ENCODE measurements at regions not wholly inside any gene's neighbourhood (a gene's known extent, or its start where the extent isn't known, plus 50 kb on each side); places are given as distances from the start of the nearest gene placed in this dataset.

DNA sequence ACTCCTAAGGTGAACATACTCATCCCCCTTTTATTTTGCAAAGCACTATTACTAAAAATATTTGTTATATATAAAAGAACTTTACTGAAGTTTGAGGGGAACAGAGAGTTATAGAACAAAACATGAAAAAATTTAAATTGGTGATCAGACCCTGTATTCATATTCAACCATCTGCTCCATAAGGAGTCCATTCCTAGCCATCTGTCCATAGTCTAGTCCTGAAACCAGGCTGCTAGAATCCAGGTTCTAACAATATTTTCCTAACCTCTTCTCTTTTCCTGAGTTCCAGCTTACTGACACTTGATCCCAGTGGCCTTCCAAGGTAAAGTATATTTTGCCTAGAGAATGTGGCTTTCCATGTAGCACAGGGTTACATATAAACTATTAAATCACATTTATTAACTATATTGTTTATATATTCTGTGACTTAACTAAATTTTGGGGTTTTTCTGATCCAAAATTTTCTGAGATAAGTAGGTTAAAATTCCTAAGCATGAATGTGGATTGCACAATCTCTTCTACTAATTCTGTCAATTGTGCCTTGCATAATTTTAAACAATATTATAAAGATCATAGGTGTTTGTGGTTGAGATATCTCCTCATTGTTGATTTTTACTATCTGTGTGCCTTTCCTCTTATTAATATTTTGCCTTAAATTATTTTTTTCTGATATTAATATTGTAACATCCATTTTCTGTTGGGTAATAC lies 137.6 kb upstream of the MAGI2 start:
- Histone ChIP-seq H3K36me3 (replicated peaks; ENCODE audit: control insufficient read depth, insufficient read depth, low read length) (no peaks in the 10 kb centered on the region), H3K4me3 (ENCODE audit: insufficient read depth, low read depth, low read length) (no peak overlapping the region), H3K27me3 (ENCODE audit: control insufficient read depth, insufficient read depth, low read length) (no peaks in the 10 kb centered on the region)
- DNase-seq: no peak

DNA sequence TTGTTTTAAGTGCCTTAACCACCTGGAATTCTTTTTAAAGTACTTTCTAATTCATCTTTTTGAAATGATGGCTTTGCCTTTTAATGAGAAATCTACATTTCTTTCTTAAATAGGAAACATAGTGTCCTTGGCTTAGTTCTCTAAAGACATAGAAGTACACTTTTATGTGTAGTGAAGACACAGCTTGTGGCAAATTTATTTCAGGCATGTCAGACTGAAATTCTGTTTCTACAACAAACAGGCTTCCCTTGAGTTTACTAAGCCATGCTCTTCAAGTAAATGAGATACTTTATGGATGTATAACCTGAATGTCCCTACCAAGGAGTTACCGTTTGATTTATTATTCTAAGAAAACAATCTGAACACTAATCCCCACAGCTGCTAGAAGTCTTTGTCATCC lies 136.9 kb upstream of the MAGI2 start:
- H3K36me3 ChIP-seq (replicated peaks; ENCODE audit: control insufficient read depth, insufficient read depth, low read length): no peaks in the 10 kb centered on the region
- no peak overlapping the region for H3K4me3 ChIP-seq (ENCODE audit: insufficient read depth, low read depth, low read length)
- no peaks in the 10 kb centered on the region for H3K27me3 ChIP-seq (ENCODE audit: control insufficient read depth, insufficient read depth, low read length)
- DNase-seq: no peak

DNA sequence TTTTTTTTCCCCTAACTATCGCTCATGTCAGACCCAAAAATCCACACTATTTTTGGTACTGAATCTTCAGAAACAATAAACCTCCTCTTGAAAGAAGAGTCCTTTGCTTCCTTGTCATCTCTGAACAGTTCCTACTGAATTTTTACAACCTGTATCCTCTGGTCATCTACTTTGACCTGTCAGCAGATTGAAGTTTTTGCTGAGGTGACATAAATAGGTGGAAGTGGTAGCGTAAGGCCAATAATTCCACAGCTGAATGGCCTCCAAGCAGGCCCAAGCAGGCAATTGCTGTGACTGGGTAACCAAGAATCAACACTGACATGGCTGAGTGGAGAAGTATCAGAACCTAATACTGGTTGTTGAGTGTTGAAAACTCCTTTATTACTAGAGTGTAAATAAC lies 117.4 kb upstream of the MAGI2 start:
- DNase-seq: no peak
- Histone ChIP-seq H3K36me3 (replicated peaks; ENCODE audit: control insufficient read depth, insufficient read depth, low read length) (no peaks in the 10 kb centered on the region), H3K4me3 (ENCODE audit: insufficient read depth, low read depth, low read length) (no peak overlapping the region), H3K27me3 (ENCODE audit: control insufficient read depth, insufficient read depth, low read length) (no peaks in the 10 kb centered on the region)

DNA sequence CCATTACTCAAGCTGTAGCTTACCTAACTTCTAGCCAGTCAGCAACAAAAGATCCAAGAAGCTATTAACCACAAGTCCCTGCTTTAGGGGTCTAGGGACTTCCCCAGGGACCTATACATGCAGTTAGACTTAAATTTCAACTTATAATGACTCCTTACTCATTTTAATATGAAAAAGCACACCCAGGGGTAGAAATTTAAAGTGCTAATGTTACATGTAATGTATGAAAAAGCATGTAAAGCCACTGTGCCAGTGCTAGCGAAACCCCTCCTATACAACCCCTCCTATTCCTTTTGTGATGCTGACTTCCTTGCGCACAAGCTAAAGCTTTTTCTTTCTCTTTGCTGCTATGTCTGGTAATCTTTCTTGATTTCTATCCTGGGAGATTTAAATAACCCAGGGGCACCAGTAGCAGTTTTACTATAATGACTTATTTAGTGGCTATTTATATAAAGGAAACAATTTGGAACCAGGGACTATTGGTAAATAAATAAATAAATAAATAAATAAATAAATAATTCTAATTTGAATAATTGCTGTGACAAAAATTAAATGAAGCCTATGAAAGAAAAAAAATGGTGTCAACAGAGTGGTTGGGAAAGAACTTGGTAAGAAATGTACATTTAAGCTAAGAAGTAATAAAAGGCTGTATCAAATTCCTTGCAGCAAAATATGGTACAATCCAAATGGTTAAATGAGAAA lies 110.5 kb upstream of the MAGI2 start:
- no peaks in the 10 kb centered on the region for H3K36me3 ChIP-seq (replicated peaks; ENCODE audit: control insufficient read depth, insufficient read depth, low read length)
- DNase-seq: no peak
- H3K27me3 ChIP-seq (ENCODE audit: control insufficient read depth, insufficient read depth, low read length): no peaks in the 10 kb centered on the region
- no peak overlapping the region for H3K4me3 ChIP-seq (ENCODE audit: insufficient read depth, low read depth, low read length)

DNA sequence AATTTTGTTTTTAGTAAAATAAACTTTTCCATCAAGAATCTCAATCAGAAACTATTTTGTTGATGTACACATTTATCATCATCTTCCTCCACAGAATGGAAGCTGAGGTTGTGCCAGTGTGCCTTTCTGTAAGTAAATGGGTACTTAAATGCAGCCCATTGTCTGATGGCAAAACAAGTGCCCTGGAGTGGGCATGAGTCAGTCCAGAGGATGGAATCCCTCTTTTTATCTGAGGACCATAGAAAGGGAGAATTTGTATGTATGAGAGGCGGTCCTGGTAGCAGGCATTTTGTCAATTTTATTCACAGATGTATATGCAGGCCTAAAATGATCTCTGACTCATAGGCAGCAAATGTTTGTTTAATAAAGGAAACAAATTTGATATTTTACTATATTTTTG lies 102.1 kb upstream of the MAGI2 start:
- Histone ChIP-seq H3K27me3 (ENCODE audit: control insufficient read depth, insufficient read depth, low read length) (no peaks in the 10 kb centered on the region), H3K4me3 (ENCODE audit: insufficient read depth, low read depth, low read length) (no peak overlapping the region), H3K36me3 (replicated peaks; ENCODE audit: control insufficient read depth, insufficient read depth, low read length) (no peaks in the 10 kb centered on the region)
- DNase-seq: no peak

DNA sequence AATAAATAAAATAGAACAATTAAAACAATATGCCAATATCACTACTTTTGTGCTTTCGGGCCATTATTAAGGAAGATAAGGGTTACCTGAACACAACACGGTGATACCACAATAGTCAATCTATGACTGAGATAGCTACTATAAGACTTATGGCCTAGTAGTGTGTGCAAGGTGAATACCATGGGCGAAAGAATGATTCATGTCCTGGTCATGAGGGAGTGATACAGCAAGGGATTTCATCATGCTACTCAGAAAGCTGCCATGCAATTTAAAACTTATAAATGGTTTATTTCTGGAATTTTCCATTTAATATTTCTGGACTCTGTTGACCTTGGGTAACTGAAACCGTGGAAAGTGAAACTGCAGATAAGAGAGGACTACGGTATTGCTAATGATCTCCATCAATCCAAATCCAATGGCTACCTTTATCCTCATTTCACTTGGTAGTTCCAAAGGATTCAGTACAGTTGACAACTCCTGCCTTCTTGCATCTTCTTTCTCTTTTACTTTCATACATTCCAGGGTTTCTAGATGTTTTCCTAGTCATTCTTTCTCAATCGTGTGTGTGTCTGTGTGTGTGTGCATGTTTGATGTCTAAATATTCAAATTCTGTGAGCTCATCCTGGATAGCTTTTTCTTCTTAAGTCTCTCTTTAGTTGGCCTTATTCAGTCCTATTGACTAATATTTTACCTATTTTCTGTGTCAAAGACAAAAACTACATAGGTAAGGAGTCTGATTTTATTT lies 100.5 kb upstream of the MAGI2 start:
- DNase-seq: no peak
- H3K4me3 ChIP-seq (ENCODE audit: insufficient read depth, low read depth, low read length): no peak overlapping the region
- H3K36me3 ChIP-seq (replicated peaks; ENCODE audit: control insufficient read depth, insufficient read depth, low read length): no peaks in the 10 kb centered on the region

DNA sequence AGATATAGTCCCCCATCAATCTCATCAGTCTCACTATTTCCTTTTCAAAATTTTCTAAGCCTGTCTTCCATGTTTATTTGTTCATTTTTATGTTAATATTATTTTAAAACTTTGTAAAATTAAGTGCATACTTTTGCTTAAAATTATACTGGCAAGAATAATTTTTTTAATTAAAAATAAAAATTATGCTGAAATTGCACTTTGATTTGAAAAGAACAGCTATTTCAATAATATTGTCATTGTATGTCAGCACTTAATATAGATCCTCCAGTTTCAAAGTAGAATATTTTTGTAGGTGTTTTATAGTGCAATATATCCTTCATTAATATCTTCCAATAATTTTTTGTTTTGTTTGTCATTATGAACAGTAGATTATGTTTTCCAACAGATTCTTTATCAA lies 99.0 kb upstream of the MAGI2 start:
- no peak for DNase-seq
- no peaks in the 10 kb centered on the region for H3K36me3 ChIP-seq (replicated peaks; ENCODE audit: control insufficient read depth, insufficient read depth, low read length)
- no peaks in the 10 kb centered on the region for H3K27me3 ChIP-seq (ENCODE audit: control insufficient read depth, insufficient read depth, low read length)
- H3K4me3 ChIP-seq (ENCODE audit: insufficient read depth, low read depth, low read length): no peak overlapping the region

More for the DNA sequence above, 100.5 kb upstream of the MAGI2 start:
- H3K27me3 ChIP-seq (ENCODE audit: control insufficient read depth, insufficient read depth, low read length): no peaks in the 10 kb centered on the region

DNA sequence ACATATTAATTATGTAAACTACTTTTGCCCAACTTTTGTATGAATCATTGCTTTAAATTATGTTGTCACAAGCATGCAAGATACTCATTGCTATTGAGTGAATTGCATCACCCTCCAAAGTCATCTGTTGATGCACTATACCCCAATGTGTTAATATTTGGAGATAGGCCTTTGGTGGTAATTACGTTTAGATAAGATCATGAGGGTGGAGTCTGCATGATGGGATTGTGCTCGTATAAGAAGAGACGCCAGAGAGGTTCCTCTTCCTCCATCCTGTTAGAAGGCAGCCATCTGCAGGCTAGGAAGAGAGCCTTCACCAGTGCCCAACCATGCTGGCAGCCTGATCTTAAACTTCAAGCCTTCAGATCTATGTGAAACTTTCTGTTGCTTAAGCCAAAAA lies 95.3 kb upstream of the MAGI2 start:
- DNase-seq: no peak

DNA sequence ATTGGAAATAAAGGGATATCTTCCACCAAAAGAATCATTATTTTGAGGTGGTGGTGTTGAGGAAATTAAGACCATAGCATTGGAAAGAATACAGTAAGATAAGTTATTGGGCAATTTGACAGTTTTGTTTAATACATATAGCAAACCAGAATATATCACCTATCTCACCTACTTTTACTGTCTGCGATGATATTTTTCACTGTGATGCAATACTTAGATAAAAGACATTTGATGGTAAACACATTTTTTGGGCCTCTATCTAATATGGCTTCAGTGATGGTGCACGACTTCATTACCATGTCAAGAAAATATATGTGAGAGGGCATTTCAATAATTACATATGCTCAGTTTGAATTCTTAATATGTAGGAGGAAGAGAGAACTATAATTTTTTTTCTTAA lies 93.7 kb upstream of the MAGI2 start:
- Histone ChIP-seq H3K36me3 (replicated peaks; ENCODE audit: control insufficient read depth, insufficient read depth, low read length) (no peaks in the 10 kb centered on the region), H3K4me3 (ENCODE audit: insufficient read depth, low read depth, low read length) (no peak overlapping the region), H3K27me3 (ENCODE audit: control insufficient read depth, insufficient read depth, low read length) (no peaks in the 10 kb centered on the region)
- no peak for DNase-seq

More for the DNA sequence above, 95.3 kb upstream of the MAGI2 start:
- Histone ChIP-seq H3K27me3 (ENCODE audit: control insufficient read depth, insufficient read depth, low read length) (no peaks in the 10 kb centered on the region), H3K4me3 (ENCODE audit: insufficient read depth, low read depth, low read length) (no peak overlapping the region), H3K36me3 (replicated peaks; ENCODE audit: control insufficient read depth, insufficient read depth, low read length) (no peaks in the 10 kb centered on the region)

DNA sequence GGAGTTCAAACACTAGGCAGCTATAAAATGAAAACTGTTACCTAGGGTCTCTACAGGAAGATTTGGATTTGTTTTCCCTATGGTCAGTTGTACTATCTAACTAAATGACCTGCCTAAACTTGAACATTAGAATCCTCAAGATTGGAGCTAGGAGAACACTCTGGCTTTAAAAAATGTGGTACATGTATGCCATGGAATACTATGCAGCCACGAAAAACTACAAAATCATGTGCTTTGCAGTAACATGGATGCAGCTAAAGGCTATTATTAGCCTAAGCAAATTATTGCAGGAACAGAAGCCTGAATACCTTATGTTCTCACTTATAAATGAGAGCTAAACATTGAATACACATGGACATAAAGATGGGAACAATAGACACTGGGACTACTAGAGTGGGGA lies 87.1 kb upstream of the MAGI2 start:
- Histone ChIP-seq H3K36me3 (replicated peaks; ENCODE audit: control insufficient read depth, insufficient read depth, low read length) (no peaks in the 10 kb centered on the region), H3K4me3 (ENCODE audit: insufficient read depth, low read depth, low read length) (no peak overlapping the region), H3K27me3 (ENCODE audit: control insufficient read depth, insufficient read depth, low read length) (no peaks in the 10 kb centered on the region)
- no peak for DNase-seq

DNA sequence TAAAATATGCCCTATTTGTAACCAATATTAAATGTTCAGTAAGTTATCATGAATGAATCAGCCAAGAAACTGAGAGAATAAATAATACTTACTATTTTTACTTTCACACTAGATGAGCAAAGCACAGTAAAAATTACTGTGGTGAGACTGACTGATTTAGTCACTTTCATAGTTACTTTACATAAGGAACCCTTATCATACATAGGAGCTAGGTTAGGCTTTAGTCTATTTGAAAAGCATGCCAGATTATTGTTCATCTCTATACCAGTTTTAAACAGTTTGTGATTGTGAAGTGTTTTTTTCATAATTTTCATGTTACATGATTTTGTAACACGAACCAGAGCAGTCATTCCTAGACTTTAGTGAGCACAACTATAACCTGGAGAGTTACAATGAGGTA lies 80.7 kb upstream of the MAGI2 start:
- H3K27me3 ChIP-seq (ENCODE audit: control insufficient read depth, insufficient read depth, low read length): no peaks in the 10 kb centered on the region
- DNase-seq: no peak
- H3K4me3 ChIP-seq (ENCODE audit: insufficient read depth, low read depth, low read length): no peak overlapping the region
- H3K36me3 ChIP-seq (replicated peaks; ENCODE audit: control insufficient read depth, insufficient read depth, low read length): no peaks in the 10 kb centered on the region

DNA sequence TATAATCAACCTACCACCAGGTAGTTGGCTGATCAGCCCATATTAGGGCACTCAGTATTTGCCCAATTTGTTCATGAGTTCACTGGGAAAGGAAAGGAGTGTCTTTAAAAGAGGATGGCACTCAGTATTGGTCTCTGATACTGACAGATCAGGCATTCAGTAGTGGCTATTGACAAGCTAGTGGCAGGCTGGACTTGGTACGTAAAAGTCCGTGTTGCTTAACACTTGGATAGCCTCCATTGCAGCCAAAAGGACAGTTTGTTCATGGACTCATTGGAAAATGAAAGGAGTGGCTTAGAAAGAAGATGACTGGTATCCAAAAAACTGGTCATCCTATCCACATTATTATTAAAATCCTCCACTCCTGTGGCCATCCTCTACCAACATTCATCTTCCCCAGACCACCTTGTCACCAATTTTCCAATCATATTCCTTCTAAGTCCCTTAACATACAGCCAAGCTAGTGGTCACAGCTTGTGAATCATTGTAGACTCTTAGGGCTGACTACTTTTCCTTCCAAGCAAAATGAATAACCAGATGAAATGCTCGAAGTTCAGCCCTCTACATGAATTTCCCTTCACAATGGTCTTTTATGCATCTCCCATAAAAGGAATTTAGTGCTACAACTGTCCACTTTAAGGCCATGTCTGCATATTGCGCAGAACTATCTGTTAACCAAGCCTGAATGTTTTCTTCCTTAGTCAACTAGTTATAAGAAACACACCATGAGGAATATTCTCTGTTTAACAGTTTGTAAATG lies 78.6 kb upstream of the MAGI2 start:
- no peak for DNase-seq

DNA sequence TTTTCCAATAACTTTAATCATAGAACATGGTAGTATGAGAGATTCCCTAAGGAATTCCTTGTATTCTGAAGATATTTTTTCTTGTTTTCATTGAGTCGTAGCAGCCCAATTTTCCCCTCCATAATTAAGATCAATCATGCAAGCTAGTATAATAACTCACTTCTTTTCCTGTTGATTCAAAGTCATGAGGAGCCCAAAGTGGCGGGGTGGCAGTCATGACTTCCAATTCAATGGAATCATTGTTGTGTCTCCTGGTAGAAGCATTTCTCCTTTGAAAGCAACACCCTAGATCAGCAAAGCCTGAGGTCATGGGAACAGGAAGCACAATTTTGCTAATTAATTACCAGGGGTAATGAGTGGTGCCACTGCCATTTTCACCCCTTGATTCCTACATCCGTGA lies 77.6 kb upstream of the MAGI2 start:
- Histone ChIP-seq H3K27me3 (ENCODE audit: control insufficient read depth, insufficient read depth, low read length) (no peaks in the 10 kb centered on the region), H3K36me3 (replicated peaks; ENCODE audit: control insufficient read depth, insufficient read depth, low read length) (no peaks in the 10 kb centered on the region), H3K4me3 (ENCODE audit: insufficient read depth, low read depth, low read length) (no peak overlapping the region)
- DNase-seq: no peak

More for the DNA sequence above, 78.6 kb upstream of the MAGI2 start:
- no peak overlapping the region for H3K4me3 ChIP-seq (ENCODE audit: insufficient read depth, low read depth, low read length)
- no peaks in the 10 kb centered on the region for H3K36me3 ChIP-seq (replicated peaks; ENCODE audit: control insufficient read depth, insufficient read depth, low read length)
- H3K27me3 ChIP-seq (ENCODE audit: control insufficient read depth, insufficient read depth, low read length): no peaks in the 10 kb centered on the region

DNA sequence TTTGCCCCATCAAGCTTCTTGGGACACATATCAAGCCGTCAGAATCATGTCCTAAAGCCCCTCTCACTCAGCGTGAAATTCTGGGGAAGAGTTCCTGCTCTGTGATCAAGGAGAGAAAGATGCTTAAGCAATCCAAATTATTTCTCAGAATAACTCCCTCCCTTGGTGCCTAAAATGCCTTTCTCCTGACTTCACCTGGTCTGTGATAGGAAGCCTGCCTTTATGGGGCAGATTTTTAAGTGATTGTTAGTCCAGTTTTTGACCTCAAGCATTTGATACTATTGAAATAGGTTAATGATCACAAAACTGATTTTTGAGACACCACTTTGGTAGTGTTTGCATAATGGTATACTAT lies 76.4 kb upstream of the MAGI2 start:
- no peaks in the 10 kb centered on the region for H3K27me3 ChIP-seq (ENCODE audit: control insufficient read depth, insufficient read depth, low read length)
- no peak for DNase-seq
- no peaks in the 10 kb centered on the region for H3K36me3 ChIP-seq (replicated peaks; ENCODE audit: control insufficient read depth, insufficient read depth, low read length)
- no peak overlapping the region for H3K4me3 ChIP-seq (ENCODE audit: insufficient read depth, low read depth, low read length)

Data from H7 (cell line).